Limb (tissue), 2 donors: ENCODE measurements at regions not wholly inside any gene's neighbourhood (a gene's known extent, or its start where the extent isn't known, plus 50 kb on each side); places are given as distances from the start of the nearest gene placed in this dataset.

ENCODE experiments used
- DNase-seq, 2 donors: peaks; one replicate each; pipeline ENCODE4 v3.0.0-alpha.2; 2016; ENCODE audit errors: extremely low spot score in 2 of 2

DNA sequence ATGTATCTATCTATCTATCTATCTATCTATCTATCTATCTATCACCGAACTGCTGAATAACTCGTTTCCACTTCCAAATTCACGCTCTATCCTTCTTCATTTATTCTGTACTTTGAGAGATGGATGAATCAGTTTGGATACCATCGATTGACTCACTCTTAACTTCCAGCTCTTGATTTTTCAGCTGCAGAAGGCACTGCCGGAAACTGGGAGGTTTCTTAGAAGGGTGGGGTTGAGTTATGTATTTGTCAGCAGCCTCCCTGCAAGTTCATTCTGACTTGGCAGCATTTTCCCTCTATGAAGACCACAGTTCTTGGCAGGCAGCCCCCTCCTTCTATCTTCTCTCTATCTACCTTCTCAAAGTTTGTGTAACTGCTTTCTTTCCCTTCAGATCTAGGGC is 112.0 kb upstream of the MAGEB18 start:
- DNase-seq, result no peak

GRCh38 chrX:26032111-26032912 is 105.8 kb upstream of the MAGEB18 start:
- no peak for DNase-seq

DNA sequence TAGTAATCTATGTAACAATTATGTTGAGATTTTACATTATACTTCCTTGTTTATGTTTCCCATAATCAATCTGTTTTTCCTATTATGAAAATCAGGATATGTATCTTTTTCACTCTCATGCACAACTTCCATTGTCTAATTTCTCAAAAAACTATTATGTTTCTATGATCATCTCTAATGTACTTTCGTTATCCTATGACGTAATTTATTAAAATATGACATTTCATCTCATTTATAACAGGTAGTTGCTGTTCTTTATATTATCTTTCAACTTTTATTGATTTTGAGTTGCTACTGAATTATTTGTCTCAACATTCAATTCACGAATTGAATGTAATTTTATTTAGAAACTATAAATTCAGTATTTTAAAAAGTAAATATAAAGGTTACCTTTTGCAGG is 100.8 kb upstream of the MAGEB18 start:
- no peak for DNase-seq

GRCh38 chrX:26050099-26050498 is 88.0 kb upstream of the MAGEB18 start:
- DNase-seq, result no peak

GRCh38 chrX:26070882-26071281 is 67.3 kb upstream of the MAGEB18 start:
- DNase-seq, result no peak

DNA sequence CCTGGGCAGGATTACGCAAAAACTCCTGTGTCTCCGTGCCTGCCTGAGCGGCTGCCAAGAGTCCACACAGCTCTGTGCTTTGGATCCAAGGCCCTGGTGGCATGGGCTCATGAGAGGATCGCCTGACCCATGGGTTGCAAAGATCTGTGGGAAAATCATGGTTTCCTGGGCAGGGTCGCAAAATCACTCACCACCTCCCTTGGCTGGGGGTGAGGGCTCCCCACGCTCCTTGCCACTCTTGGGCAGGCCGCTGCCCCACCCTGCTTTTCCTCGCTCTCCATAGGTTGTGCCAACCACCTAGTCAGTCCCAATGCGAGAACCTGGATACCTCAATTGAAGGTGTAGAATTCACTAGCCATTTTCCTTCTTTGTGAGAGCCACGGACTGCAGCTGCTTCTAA is 66.5 kb upstream of the MAGEB18 start:
- DNase-seq, result no peak

DNA sequence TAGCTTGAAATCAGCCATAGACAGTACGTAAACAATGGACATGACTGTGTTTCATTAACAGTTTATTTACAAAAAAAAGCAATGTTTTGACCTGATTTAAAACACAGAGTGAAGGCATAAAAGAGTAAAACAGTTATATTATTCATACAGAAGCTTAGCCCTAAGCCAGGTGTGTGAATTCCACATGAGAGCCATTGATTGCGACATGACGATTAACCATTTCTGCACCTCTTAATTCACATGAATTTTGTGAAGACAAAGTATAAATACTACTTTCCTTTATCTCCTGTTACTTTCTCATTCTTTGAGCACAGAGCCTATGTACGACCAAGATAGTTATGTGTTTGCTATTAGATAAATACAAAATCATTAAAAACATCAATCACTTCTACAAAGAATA is 55.0 kb upstream of the MAGEB18 start:
- DNase-seq, result no peak
